Activated CD4-positive, CD25-positive, alpha-beta regulatory T cell treated with anti-CD3 and anti-CD28 coated beads, Interleukin-2, amount 50 U/mL, for 16 hours (primary cell): ENCODE measurements at regions not wholly inside any gene's neighbourhood (a gene's known extent, or its start where the extent isn't known, plus 50 kb on each side); places are given as distances from the start of the nearest gene placed in this dataset.
"Not testable (repeated sequence)": the region's sequence is repeated elsewhere in the genome, so short reads cannot be mapped to it uniquely, and the experiment has no call there.

Experiments
- DNase-seq: peaks from one replicate; pipeline ENCODE4 v3.0.0-alpha.2; 2020; ENCODE audit warnings: low read depth, low spot score

GRCh38 chr4:72942565-72942964, 127.0 kb downstream of the COX18 start:
- DNase-seq: no peak

- no peak for DNase-seq
Measured at GRCh38 chr4:72938516-72938915, 131.0 kb downstream of the COX18 start.

- no peak for DNase-seq
Measured at GRCh38 chr4:72935462-72935861, 134.1 kb downstream of the COX18 start.

GRCh38 chr4:72933029-72933428, 136.5 kb downstream of the COX18 start:
- no peak for DNase-seq

- DNase-seq: no peak
Measured at GRCh38 chr4:72931346-72931745, 138.2 kb downstream of the COX18 start.

GRCh38 chr4:72929596-72930274, 139.8 kb downstream of the COX18 start:
- not testable (repeated sequence) for DNase-seq

- DNase-seq: no peak
Measured at GRCh38 chr4:72924814-72925213, 144.7 kb downstream of the COX18 start.

GRCh38 chr4:72919937-72920336, 149.6 kb downstream of the COX18 start:
- no peak for DNase-seq

- DNase-seq: no peak
Measured at GRCh38 chr4:72919464-72919863, 150.1 kb downstream of the COX18 start.

- DNase-seq: no peak
Measured at GRCh38 chr4:72918362-72918761, 151.2 kb downstream of the COX18 start.

- DNase-seq: no peak
Measured at GRCh38 chr4:72911316-72911715, 158.2 kb downstream of the COX18 start.

- no peak for DNase-seq
Measured at GRCh38 chr4:72909461-72909860, 160.1 kb downstream of the COX18 start.

- no peak for DNase-seq
Measured at GRCh38 chr4:72902354-72902753, 167.2 kb downstream of the COX18 start.

GRCh38 chr4:72901553-72901952, 168.0 kb downstream of the COX18 start:
- DNase-seq: no peak

- DNase-seq: no peak
Measured at GRCh38 chr4:72900952-72901351, 168.6 kb downstream of the COX18 start.

GRCh38 chr4:72899621-72900020, 169.9 kb downstream of the COX18 start:
- DNase-seq: no peak

GRCh38 chr4:72899214-72899613, 170.3 kb downstream of the COX18 start:
- DNase-seq: no peak

- no peak for DNase-seq
Measured at GRCh38 chr4:72896515-72896914, 173.0 kb downstream of the COX18 start.

GRCh38 chr4:72895408-72895807, 174.1 kb downstream of the COX18 start:
- DNase-seq: no peak

- no peak for DNase-seq
Measured at GRCh38 chr4:72893354-72894066, 176.0 kb downstream of the COX18 start.

- no peak for DNase-seq
Measured at GRCh38 chr4:72888331-72888730, 181.2 kb downstream of the COX18 start.

- DNase-seq: no peak
Measured at GRCh38 chr4:72887152-72887551, 182.4 kb downstream of the COX18 start.

- no peak for DNase-seq
Measured at GRCh38 chr4:72886602-72887001, 182.9 kb downstream of the COX18 start.
